Pons (tissue), 1 donor: ENCODE measurements at regions not wholly inside any gene's neighbourhood (a gene's known extent, or its start where the extent isn't known, plus 50 kb on each side); places are given as distances from the start of the nearest gene placed in this dataset.
"Not testable (repeated sequence)": the region's sequence is repeated elsewhere in the genome, so short reads cannot be mapped to it uniquely, and the experiment has no call there.

Source experiments
- DNase-seq: peaks from one replicate; pipeline ENCODE4 v3.0.0-alpha.2; 2016; ENCODE audit warnings: low spot score

- no peak for DNase-seq
Measured at GRCh38 chr11:42840860-42841259, 470.9 kb upstream of the API5 start.

- no peak for DNase-seq
Measured at GRCh38 chr11:42841556-42841955, 470.2 kb upstream of the API5 start.

GRCh38 chr11:42849362-42849761, 462.4 kb upstream of the API5 start:
- no peak for DNase-seq

- no peak for DNase-seq
Measured at GRCh38 chr11:42857344-42857743, 454.5 kb upstream of the API5 start.

GRCh38 chr11:42870480-42870879, 441.3 kb upstream of the API5 start:
- no peak for DNase-seq

GRCh38 chr11:42873800-42874405, 437.9 kb upstream of the API5 start:
- DNase-seq, result not testable (repeated sequence)

- DNase-seq, result not testable (repeated sequence)
Measured at GRCh38 chr11:42881335-42881734, 430.5 kb upstream of the API5 start.

GRCh38 chr11:42890773-42891172, 421.0 kb upstream of the API5 start:
- DNase-seq, result no peak

- DNase-seq, result no peak
Measured at GRCh38 chr11:42901084-42901483, 410.7 kb upstream of the API5 start.

GRCh38 chr11:42906226-42906625, 405.6 kb upstream of the API5 start:
- no peak for DNase-seq

- DNase-seq, result no peak
Measured at GRCh38 chr11:42913731-42914130, 398.1 kb upstream of the API5 start.

- DNase-seq, result no peak
Measured at GRCh38 chr11:42923651-42924050, 388.1 kb upstream of the API5 start.

- DNase-seq, result no peak
Measured at GRCh38 chr11:42925916-42926315, 385.9 kb upstream of the API5 start.

GRCh38 chr11:42947405-42947804, 364.4 kb upstream of the API5 start:
- no peak for DNase-seq

- not testable (repeated sequence) for DNase-seq
Measured at GRCh38 chr11:42949738-42950376, 361.9 kb upstream of the API5 start.

- DNase-seq, result no peak
Measured at GRCh38 chr11:42951266-42951665, 360.5 kb upstream of the API5 start.

- no peak for DNase-seq
Measured at GRCh38 chr11:42957831-42958230, 354.0 kb upstream of the API5 start.

- no peak for DNase-seq
Measured at GRCh38 chr11:42958635-42959034, 353.2 kb upstream of the API5 start.

GRCh38 chr11:42960521-42961088, 351.2 kb upstream of the API5 start:
- no peak for DNase-seq

GRCh38 chr11:42967653-42968052, 344.1 kb upstream of the API5 start:
- DNase-seq, result no peak

GRCh38 chr11:42972741-42973140, 339.1 kb upstream of the API5 start:
- no peak for DNase-seq

- DNase-seq, result no peak
Measured at GRCh38 chr11:42974510-42975179, 337.2 kb upstream of the API5 start.

GRCh38 chr11:42975180-42975529, 336.6 kb upstream of the API5 start:
- no peak for DNase-seq
